H9 (cell line): ENCODE measurements at regions not wholly inside any gene's neighbourhood (a gene's known extent, or its start where the extent isn't known, plus 50 kb on each side); places are given as distances from the start of the nearest gene placed in this dataset.

ENCODE experiments used
- DNase-seq: peaks from one replicate; pipeline ENCODE4 v3.0.0-alpha.2; 2017
- H2AFZ ChIP-seq: one replicate; pipeline ENCODE4 v1.6.1; 2013; ENCODE audit warnings: mild to moderate bottlenecking, low read length, control low read depth, moderate library complexity
- H2AK5ac ChIP-seq: 2 replicates; pipeline ENCODE4 v1.6.1; 2013; ENCODE audit warnings: low read length, control low read depth, mixed read lengths; ENCODE audit not compliant: insufficient read length
- H2BK120ac ChIP-seq: one replicate; pipeline ENCODE4 v1.6.1; 2013; ENCODE audit warnings: low read depth, mild to moderate bottlenecking, low read length, control low read depth, inconsistent platforms; ENCODE audit not compliant: poor library complexity, severe bottlenecking
- H2BK12ac ChIP-seq: 2 replicates; pipeline ENCODE4 v1.6.1; 2013; ENCODE audit warnings: low read length, control low read depth, mixed read lengths, low read depth; ENCODE audit not compliant: insufficient read length
- H2BK15ac ChIP-seq: 2 replicates; pipeline ENCODE4 v1.6.1; 2013; ENCODE audit warnings: low read depth, low read length, control low read depth
- H2BK20ac ChIP-seq: one replicate; pipeline ENCODE4 v1.6.1; 2013; ENCODE audit warnings: low read depth, mild to moderate bottlenecking, low read length, control low read depth, inconsistent platforms; ENCODE audit not compliant: poor library complexity, severe bottlenecking
- H2BK5ac ChIP-seq: 2 replicates; pipeline ENCODE4 v1.6.1; 2013; ENCODE audit warnings: low read length, control low read depth, mixed read lengths; ENCODE audit not compliant: insufficient read length
- H3K14ac ChIP-seq: 2 replicates; pipeline ENCODE4 v1.6.1; 2013; ENCODE audit warnings: low read length, control low read depth; ENCODE audit not compliant: insufficient read depth
- H3K18ac ChIP-seq: 2 replicates; pipeline ENCODE4 v1.6.1; 2013; ENCODE audit warnings: low read depth, mild to moderate bottlenecking, mixed read lengths, low read length, control low read depth; ENCODE audit not compliant: insufficient read length
- H3K23ac ChIP-seq: 2 replicates; pipeline ENCODE4 v1.6.1; 2013; ENCODE audit warnings: low read length, control low read depth, mixed read lengths, low read depth; ENCODE audit not compliant: insufficient read length
- H3K23me2 ChIP-seq: 2 replicates; pipeline ENCODE4 v1.6.1; 2013; ENCODE audit warnings: low read depth, mild to moderate bottlenecking, mixed read lengths, low read length, control low read depth; ENCODE audit not compliant: insufficient read length, poor library complexity, severe bottlenecking
- H3K27ac ChIP-seq: 2 replicates; pipeline ENCODE4 v1.5.1; 2013; ENCODE audit warnings: low read length, control low read depth, mixed read lengths, low read depth; ENCODE audit not compliant: insufficient read length
- H3K27me3 ChIP-seq: 2 replicates; pipeline ENCODE4 v1.6.1; 2013; ENCODE audit warnings: low read length, control low read depth, inconsistent platforms; ENCODE audit not compliant: insufficient read depth
- H3K4ac ChIP-seq: 2 replicates; pipeline ENCODE4 v1.6.1; 2013; ENCODE audit warnings: low read depth, mild to moderate bottlenecking, control low read depth, inconsistent platforms, low read length, moderate library complexity
- H3K4me1 ChIP-seq: 2 replicates; pipeline ENCODE4 v1.6.1; 2013; ENCODE audit warnings: low read length, control low read depth, inconsistent platforms; ENCODE audit not compliant: insufficient read depth
- H3K4me2 ChIP-seq: 2 replicates; pipeline ENCODE4 v1.6.1; 2013; ENCODE audit warnings: low read length, control low read depth, mixed read lengths; ENCODE audit not compliant: insufficient read length, insufficient read depth
- H3K56ac ChIP-seq: 2 replicates; pipeline ENCODE4 v1.6.1; 2013; ENCODE audit warnings: low read depth, mild to moderate bottlenecking, mixed read lengths, low read length, control low read depth; ENCODE audit not compliant: insufficient read length
- H3K79me1 ChIP-seq: 2 replicates; pipeline ENCODE4 v1.6.1; 2013; ENCODE audit warnings: low read depth, mild to moderate bottlenecking, moderate library complexity, low read length, control low read depth, inconsistent platforms; ENCODE audit not compliant: insufficient read depth, poor library complexity, severe bottlenecking
- H3K79me2 ChIP-seq: 2 replicates; pipeline ENCODE4 v1.6.1; 2013; ENCODE audit warnings: low read length, control low read depth, inconsistent platforms; ENCODE audit not compliant: insufficient read depth
- H3K9ac ChIP-seq: 2 replicates; pipeline ENCODE4 v1.6.1; 2013; ENCODE audit warnings: low read length, control low read depth, mixed read lengths; ENCODE audit not compliant: insufficient read length; ENCODE audit errors: extremely low read depth
- H3K9me3 ChIP-seq: one replicate; pipeline ENCODE4 v1.6.1; 2013; ENCODE audit warnings: low read depth, low read length, inconsistent platforms; ENCODE audit not compliant: control insufficient read depth
- H3T11ph ChIP-seq: one replicate; pipeline ENCODE4 v1.6.1; 2013; ENCODE audit warnings: mild to moderate bottlenecking, low read length, control low read depth, inconsistent platforms
- H4K20me1 ChIP-seq: one replicate; pipeline ENCODE4 v1.6.1; 2013; ENCODE audit not compliant: control insufficient read depth, insufficient read length, insufficient read depth
- H4K5ac ChIP-seq: 2 replicates; pipeline ENCODE4 v1.6.1; 2013; ENCODE audit warnings: low read depth, mild to moderate bottlenecking, mixed read lengths, low read length, control low read depth; ENCODE audit not compliant: insufficient read length
- H4K8ac ChIP-seq: replicated peaks from 2 replicates; pipeline ENCODE4 v1.6.1; 2013; ENCODE audit warnings: low read length, control low read depth, mixed read lengths, low read depth; ENCODE audit not compliant: insufficient read length
- H4K91ac ChIP-seq: 2 replicates; pipeline ENCODE4 v1.6.1; 2013; ENCODE audit warnings: low read depth, mild to moderate bottlenecking, moderate library complexity, mixed read lengths, low read length, control low read depth; ENCODE audit not compliant: insufficient read length
- H3K27ac Mint-ChIP-seq, 3 experiments: 2 replicates in 2 of 3; 3 replicates in 1 of 3; pipeline ENCODE4 v1.8.0; 2020 to 2021; ENCODE audit warnings: mixed read lengths in 3 of 3, mild to moderate bottlenecking in 1 of 3, moderate library complexity in 1 of 3
- H3K27me3 Mint-ChIP-seq: 2 replicates; pipeline ENCODE4 v1.8.0; 2021; ENCODE audit warnings: low read depth, mild to moderate bottlenecking, moderate library complexity, mixed read lengths
- H3K36me3 Mint-ChIP-seq, 3 experiments: 2 replicates in 2 of 3; 3 replicates in 1 of 3; pipeline ENCODE4 v1.8.0; 2020 to 2021; ENCODE audit warnings: low read depth in 3 of 3, mixed read lengths in 3 of 3; ENCODE audit not compliant: insufficient read depth in 1 of 3
- H3K4me1 Mint-ChIP-seq, 2 experiments: 2 replicates each; pipeline ENCODE4 v1.8.0; 2020; ENCODE audit warnings: mixed read lengths in 2 of 2
- H3K4me3 Mint-ChIP-seq, 2 experiments: 2 replicates in 1 of 2; 3 replicates in 1 of 2; pipeline ENCODE4 v1.8.0; 2020 to 2021; ENCODE audit warnings: mild to moderate bottlenecking in 2 of 2, mixed read lengths in 2 of 2, moderate library complexity in 1 of 2
- H3K9me3 Mint-ChIP-seq, 2 experiments: 2 replicates in 1 of 2; 3 replicates in 1 of 2; pipeline ENCODE4 v1.8.0; 2020; ENCODE audit warnings: mild to moderate bottlenecking in 2 of 2, mixed read lengths in 2 of 2, moderate library complexity in 1 of 2
- WGBS: extraction: QIAGEN DNeasy Blood & Tissue Kit; methylation state at CpG from one replicate; pipeline ENCODE4 v1.1.7; 2013; ENCODE audit warnings: missing lambda C conversion rate, low lambda C conversion rate, mixed read lengths; ENCODE audit not compliant: insufficient read length; ENCODE audit errors: extremely low coverage; 5-methylcytosine and 5-hydroxymethylcytosine counted together
- TF ChIP-seq, protein P1 (sequence below): fragments of 200-600 bp; sonication (generic); conservative IDR thresholded peaks from 3 replicates; pipeline ENCODE4 v1.8.0; 2021; ENCODE audit warnings: antibody characterized with exemption, mild to moderate bottlenecking

DNA sequence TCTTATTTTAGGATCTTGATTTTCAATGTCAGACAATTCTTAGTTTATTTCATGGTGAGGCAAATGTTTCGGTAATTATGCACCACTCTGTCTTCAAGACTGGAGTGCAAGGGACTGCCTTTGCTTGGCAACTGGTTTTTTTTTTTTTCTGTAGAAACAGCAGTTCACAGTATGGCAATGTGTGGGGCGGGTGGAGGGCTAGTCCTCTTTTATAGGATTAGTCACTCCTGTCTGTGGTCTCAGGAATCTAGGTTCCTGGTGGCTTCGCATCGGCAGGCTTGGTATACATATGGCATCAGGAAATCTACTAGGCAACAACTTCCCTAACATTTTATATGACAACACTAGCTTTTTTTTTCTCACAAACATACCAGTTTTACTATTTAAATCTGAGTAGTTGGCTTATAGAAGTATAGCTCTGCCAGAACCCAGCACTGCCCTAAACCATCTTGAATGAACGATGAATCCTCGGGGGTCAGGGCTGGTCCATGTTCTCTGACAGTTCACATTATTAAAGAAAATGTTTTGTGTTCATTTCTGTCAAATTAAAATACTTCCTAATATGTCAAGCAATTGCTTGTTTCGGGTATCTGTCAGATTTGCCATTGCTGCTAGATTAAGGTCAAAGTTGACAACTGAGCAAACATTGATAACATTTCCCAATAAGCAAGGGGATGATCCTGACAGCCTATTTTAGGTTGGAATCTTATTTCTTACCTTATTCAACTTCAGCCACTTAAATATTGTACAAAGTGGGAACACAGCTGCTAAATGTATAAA is 289.7 kb upstream of the VSTM2A start:
- Mint-ChIP-seq H3K4me3 (no peak overlapping the region), H3K9me3 (no peaks in the 10 kb centered on the region), H3K4me1 (no peaks in the 10 kb centered on the region), H3K27ac (peak overlapping the region in 1 of 3 experiments; percentile 27; a peak in 1 of 7 replicates), H3K27me3 (no peaks in the 10 kb centered on the region), H3K36me3 (no peaks in the 10 kb centered on the region)
- H3K79me1 ChIP-seq: no peaks in the 10 kb centered on the region
- no peaks in the 10 kb centered on the region for H3K79me2 ChIP-seq
- H2BK20ac ChIP-seq: no peak overlapping the region
- H3K23me2 ChIP-seq: no peaks in the 10 kb centered on the region
- no peak overlapping the region for H3K18ac ChIP-seq
- no peak overlapping the region for H3K23ac ChIP-seq
- no peak overlapping the region for H3K27ac ChIP-seq
- WGBS: no CpG with 5 or more reads among the region's 7 CpGs
- H2AK5ac ChIP-seq: no peak overlapping the region
- H3K9me3 ChIP-seq: no peaks in the 10 kb centered on the region
- no peak overlapping the region for H2AFZ ChIP-seq
- H2BK120ac ChIP-seq: no peak overlapping the region
- no peak overlapping the region for H4K5ac ChIP-seq
- H4K8ac ChIP-seq: no peak overlapping the region
- no peak overlapping the region for H3K14ac ChIP-seq
- DNase-seq: no peak
- no peaks in the 10 kb centered on the region for H3K4me1 ChIP-seq
- TF ChIP-seq, protein P1, sequence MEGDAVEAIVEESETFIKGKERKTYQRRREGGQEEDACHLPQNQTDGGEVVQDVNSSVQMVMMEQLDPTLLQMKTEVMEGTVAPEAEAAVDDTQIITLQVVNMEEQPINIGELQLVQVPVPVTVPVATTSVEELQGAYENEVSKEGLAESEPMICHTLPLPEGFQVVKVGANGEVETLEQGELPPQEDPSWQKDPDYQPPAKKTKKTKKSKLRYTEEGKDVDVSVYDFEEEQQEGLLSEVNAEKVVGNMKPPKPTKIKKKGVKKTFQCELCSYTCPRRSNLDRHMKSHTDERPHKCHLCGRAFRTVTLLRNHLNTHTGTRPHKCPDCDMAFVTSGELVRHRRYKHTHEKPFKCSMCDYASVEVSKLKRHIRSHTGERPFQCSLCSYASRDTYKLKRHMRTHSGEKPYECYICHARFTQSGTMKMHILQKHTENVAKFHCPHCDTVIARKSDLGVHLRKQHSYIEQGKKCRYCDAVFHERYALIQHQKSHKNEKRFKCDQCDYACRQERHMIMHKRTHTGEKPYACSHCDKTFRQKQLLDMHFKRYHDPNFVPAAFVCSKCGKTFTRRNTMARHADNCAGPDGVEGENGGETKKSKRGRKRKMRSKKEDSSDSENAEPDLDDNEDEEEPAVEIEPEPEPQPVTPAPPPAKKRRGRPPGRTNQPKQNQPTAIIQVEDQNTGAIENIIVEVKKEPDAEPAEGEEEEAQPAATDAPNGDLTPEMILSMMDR: no peak
- H4K91ac ChIP-seq: no peak overlapping the region
- no peaks in the 10 kb centered on the region for H4K20me1 ChIP-seq
- H3K27me3 ChIP-seq: no peaks in the 10 kb centered on the region
- H3K4ac ChIP-seq: no peak overlapping the region
- H3K56ac ChIP-seq: no peak overlapping the region
- no peak overlapping the region for H2BK15ac ChIP-seq
- no peak overlapping the region for H3T11ph ChIP-seq
- H2BK5ac ChIP-seq: no peak overlapping the region
- H3K4me2 ChIP-seq: no peak overlapping the region
- no peak overlapping the region for H3K9ac ChIP-seq
- H2BK12ac ChIP-seq: no peak overlapping the region
